Stimulated activated CD4-positive, alpha-beta T cell treated with anti-CD3 and anti-CD28 coated beads, Interleukin-1b, Interleukin-23, amount 100 ng/mL, for 48 hours (primary cell): ENCODE measurements at regions not wholly inside any gene's neighbourhood (a gene's known extent, or its start where the extent isn't known, plus 50 kb on each side); places are given as distances from the start of the nearest gene placed in this dataset.
"Not testable (repeated sequence)": the region's sequence is repeated elsewhere in the genome, so short reads cannot be mapped to it uniquely, and the experiment has no call there.

Experiments used
- DNase-seq: peaks from one replicate; pipeline ENCODE4 v3.0.0-alpha.2; 2020

GRCh38 chr13:46498650-46499049 lies 54.3 kb upstream of the LRCH1 start:
- no peak for DNase-seq

GRCh38 chr13:46496086-46496485 lies 56.9 kb upstream of the LRCH1 start:
- no peak for DNase-seq

GRCh38 chr13:46495651-46496050 lies 57.3 kb upstream of the LRCH1 start:
- DNase-seq, result no peak

- DNase-seq, result no peak
These were observed 57.9 kb upstream of the LRCH1 start for GRCh38 chr13:46495066-46495465.

GRCh38 chr13:46492946-46493345 lies 60.0 kb upstream of the LRCH1 start:
- DNase-seq, result no peak

GRCh38 chr13:46491641-46492040 lies 61.3 kb upstream of the LRCH1 start:
- DNase-seq, result no peak

GRCh38 chr13:46490713-46491112 lies 62.3 kb upstream of the LRCH1 start:
- not testable (repeated sequence) for DNase-seq

GRCh38 chr13:46490129-46490528 lies 62.8 kb upstream of the LRCH1 start:
- DNase-seq, result no peak

GRCh38 chr13:46489586-46490023 lies 63.4 kb upstream of the LRCH1 start:
- DNase-seq, result no peak

GRCh38 chr13:46487748-46488147 lies 65.2 kb upstream of the LRCH1 start:
- DNase-seq, result no peak

- no peak for DNase-seq
These were observed 66.7 kb upstream of the LRCH1 start for GRCh38 chr13:46486270-46486669.

- no peak for DNase-seq
These were observed 68.4 kb upstream of the LRCH1 start for GRCh38 chr13:46484561-46484960.

- no peak for DNase-seq
These were observed 71.8 kb upstream of the LRCH1 start for GRCh38 chr13:46481166-46481565.

GRCh38 chr13:46480131-46480530 lies 72.8 kb upstream of the LRCH1 start:
- DNase-seq, result no peak

GRCh38 chr13:46479691-46480090 lies 73.3 kb upstream of the LRCH1 start:
- no peak for DNase-seq

- DNase-seq, result no peak
These were observed 73.7 kb upstream of the LRCH1 start for GRCh38 chr13:46479283-46479682.

- DNase-seq, result no peak
These were observed 74.3 kb upstream of the LRCH1 start for GRCh38 chr13:46478651-46479050.

GRCh38 chr13:46476174-46476573 lies 76.8 kb upstream of the LRCH1 start:
- no peak for DNase-seq

- no peak for DNase-seq
These were observed 77.4 kb upstream of the LRCH1 start for GRCh38 chr13:46475541-46475991.

GRCh38 chr13:46473806-46474205 lies 79.2 kb upstream of the LRCH1 start:
- no peak for DNase-seq

- DNase-seq, result no peak
These were observed 80.6 kb upstream of the LRCH1 start for GRCh38 chr13:46472384-46472783.

- not testable (repeated sequence) for DNase-seq
These were observed 82.6 kb upstream of the RUBCNL start for GRCh38 chr13:46469699-46470098.

GRCh38 chr13:46468570-46469463 lies 81.8 kb upstream of the RUBCNL start:
- no peak for DNase-seq

- DNase-seq, result not testable (repeated sequence)
These were observed 80.6 kb upstream of the RUBCNL start for GRCh38 chr13:46467694-46468093.

GRCh38 chr13:46466074-46466473 lies 79.0 kb upstream of the RUBCNL start:
- not testable (repeated sequence) for DNase-seq
